ENCODE measurements at regions not wholly inside any gene's neighbourhood (a gene's known extent, or its start where the extent isn't known, plus 50 kb on each side); places are given as distances from the start of the nearest gene placed in this dataset.

DNA sequence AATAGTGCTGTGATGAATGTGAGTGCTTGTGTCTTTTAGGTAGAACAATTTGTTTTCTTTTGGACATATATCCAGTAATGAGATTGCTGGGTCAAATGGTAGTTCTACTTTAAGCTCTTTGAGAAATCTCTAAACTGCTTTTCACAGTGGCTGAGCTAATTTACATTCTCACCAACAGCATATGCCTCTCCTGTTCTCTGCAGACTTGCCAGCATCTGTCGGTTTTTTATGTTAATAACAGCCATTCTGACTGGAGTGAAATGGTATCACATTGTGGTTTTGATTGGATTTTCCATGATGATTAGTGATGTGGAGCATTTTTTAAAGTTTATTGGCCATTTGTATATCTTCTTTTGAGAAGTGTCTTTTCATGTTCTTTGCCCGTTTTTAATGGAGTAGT lies 647.3 kb upstream of the ADAMTS5 start:
- Histone ChIP-seq H3K9me3 (no peaks in the 10 kb centered on the region), H3K36me3 (no peaks in the 10 kb centered on the region), H3K4me3 (no peak overlapping the region), H3K4me1 (ENCODE audit: insufficient read depth) (no peaks in the 10 kb centered on the region), H3K27me3 (no peaks in the 10 kb centered on the region), H3K27ac (no peak overlapping the region)
- no peak for DNase-seq
- no peak for TF ChIP-seq POLR2A (IDR thresholded peaks at IDR 0.05)
- TF ChIP-seq, protein P1, sequence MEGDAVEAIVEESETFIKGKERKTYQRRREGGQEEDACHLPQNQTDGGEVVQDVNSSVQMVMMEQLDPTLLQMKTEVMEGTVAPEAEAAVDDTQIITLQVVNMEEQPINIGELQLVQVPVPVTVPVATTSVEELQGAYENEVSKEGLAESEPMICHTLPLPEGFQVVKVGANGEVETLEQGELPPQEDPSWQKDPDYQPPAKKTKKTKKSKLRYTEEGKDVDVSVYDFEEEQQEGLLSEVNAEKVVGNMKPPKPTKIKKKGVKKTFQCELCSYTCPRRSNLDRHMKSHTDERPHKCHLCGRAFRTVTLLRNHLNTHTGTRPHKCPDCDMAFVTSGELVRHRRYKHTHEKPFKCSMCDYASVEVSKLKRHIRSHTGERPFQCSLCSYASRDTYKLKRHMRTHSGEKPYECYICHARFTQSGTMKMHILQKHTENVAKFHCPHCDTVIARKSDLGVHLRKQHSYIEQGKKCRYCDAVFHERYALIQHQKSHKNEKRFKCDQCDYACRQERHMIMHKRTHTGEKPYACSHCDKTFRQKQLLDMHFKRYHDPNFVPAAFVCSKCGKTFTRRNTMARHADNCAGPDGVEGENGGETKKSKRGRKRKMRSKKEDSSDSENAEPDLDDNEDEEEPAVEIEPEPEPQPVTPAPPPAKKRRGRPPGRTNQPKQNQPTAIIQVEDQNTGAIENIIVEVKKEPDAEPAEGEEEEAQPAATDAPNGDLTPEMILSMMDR (IDR thresholded peaks at IDR 0.05): no peak
- no peak for TF ChIP-seq EP300 (IDR thresholded peaks at IDR 0.05)
- 82 to 90% (median 87%) methylated on average over 2 of the region's 2 CpGs for WGBS, 3 donors
- intact Hi-C loops (cut with DNase I): no loop called here

- DNase-seq: no peak
- TF ChIP-seq POLR2A (IDR thresholded peaks at IDR 0.05) (no peak), EP300 (IDR thresholded peaks at IDR 0.05) (no peak)
- TF ChIP-seq, protein P1 (IDR thresholded peaks at IDR 0.05): no peak
- intact Hi-C loops (cut with DNase I): no loop called here
- Histone ChIP-seq H3K9me3 (no peaks in the 10 kb centered on the region), H3K27ac (no peak overlapping the region), H3K36me3 (no peaks in the 10 kb centered on the region), H3K4me1 (ENCODE audit: insufficient read depth) (no peaks in the 10 kb centered on the region), H3K4me3 (no peak overlapping the region), H3K27me3 (no peaks in the 10 kb centered on the region)
- WGBS, 3 donors: 98% methylated on average over 9 of the region's 9 CpGs
Observed at GRCh38 chr21:27606422-27606821, 639.5 kb upstream of the ADAMTS5 start.

DNA sequence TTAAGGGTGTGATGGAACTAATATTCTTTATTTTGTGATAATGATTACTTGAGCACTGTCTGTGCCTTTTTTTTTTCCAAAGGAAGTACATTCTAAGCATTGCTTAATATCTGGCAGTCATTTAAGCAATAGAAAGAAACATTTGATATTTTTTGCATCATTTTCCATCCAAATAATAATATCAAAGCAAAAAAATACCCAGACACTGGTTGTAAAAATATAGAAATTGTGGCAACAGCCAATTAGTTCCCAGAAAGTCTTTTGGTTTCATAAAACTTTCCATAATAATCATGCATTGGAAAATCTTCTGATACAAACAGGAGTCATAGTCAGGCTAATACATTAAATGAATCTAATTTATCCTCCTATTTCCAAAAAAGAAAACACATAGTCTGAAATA lies 629.3 kb upstream of the ADAMTS5 start:
- no peaks in the 10 kb centered on the region for H3K9me3 ChIP-seq

DNA sequence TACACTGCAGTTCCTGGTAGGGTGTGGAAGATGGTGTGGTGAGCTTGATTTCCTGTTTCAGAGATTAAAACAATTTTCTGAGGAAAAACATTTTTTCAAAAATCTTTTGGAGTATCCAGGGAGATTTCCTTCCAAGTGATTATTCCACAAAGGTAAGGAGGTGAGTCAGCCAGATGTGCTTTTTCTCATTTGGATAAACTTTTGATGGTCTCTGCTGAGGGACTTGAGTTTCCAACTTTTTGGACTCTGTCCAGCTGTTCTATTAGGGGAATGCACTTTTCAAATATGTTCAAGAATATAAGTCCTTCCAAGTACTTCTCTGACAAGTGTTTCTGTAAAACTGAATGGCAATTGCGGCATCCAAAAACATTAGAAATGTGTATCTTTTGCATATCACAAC lies 628.8 kb upstream of the ADAMTS5 start:
- intact Hi-C loops (cut with DNase I): no loop called here
- no peak for DNase-seq
- Histone ChIP-seq H3K9me3 (no peaks in the 10 kb centered on the region), H3K4me3 (no peak overlapping the region), H3K27ac (no peak overlapping the region), H3K36me3 (no peaks in the 10 kb centered on the region), H3K27me3 (no peaks in the 10 kb centered on the region), H3K4me1 (ENCODE audit: insufficient read depth) (no peaks in the 10 kb centered on the region)
- WGBS, 3 donors: 56 to 93% (median 70%) methylated on average over 1 of the region's 1 CpG
- no peak for TF ChIP-seq EP300 (IDR thresholded peaks at IDR 0.05)
- TF ChIP-seq, protein P1 (IDR thresholded peaks at IDR 0.05): no peak
- TF ChIP-seq POLR2A (IDR thresholded peaks at IDR 0.05): no peak

More for the DNA sequence above, 629.3 kb upstream of the ADAMTS5 start:
- no peaks in the 10 kb centered on the region for H3K36me3 ChIP-seq
- intact Hi-C loops (cut with DNase I): no loop called here
- no peak overlapping the region for H3K27ac ChIP-seq
- no peak for DNase-seq
- H3K4me1 ChIP-seq (ENCODE audit: insufficient read depth): no peaks in the 10 kb centered on the region
- no peaks in the 10 kb centered on the region for H3K27me3 ChIP-seq
- TF ChIP-seq, protein P1 (IDR thresholded peaks at IDR 0.05): no peak
- TF ChIP-seq POLR2A (IDR thresholded peaks at IDR 0.05) (no peak), EP300 (IDR thresholded peaks at IDR 0.05) (no peak)
- H3K4me3 ChIP-seq: no peak overlapping the region

DNA sequence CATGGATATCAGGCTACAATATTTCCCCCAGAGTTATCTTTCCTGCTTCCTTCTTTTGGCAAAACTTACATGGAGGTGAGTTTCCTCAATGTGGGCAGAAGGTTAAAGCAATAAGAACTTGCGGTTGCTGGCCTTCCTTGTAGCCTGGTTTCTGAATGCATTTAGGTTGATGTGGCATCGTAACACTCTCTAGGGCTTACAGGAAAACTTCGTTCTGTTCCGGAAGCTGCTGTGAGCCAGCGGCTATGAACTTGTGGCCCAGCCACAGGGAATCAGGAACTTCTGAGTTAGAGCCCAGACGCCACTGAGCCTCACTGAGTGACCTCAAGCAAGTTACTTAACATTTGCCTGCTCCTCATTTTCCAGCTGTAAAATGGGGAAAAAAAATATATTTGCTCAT lies 623.4 kb upstream of the ADAMTS5 start:
- Histone ChIP-seq H3K9me3 (no peaks in the 10 kb centered on the region), H3K27me3 (no peaks in the 10 kb centered on the region), H3K27ac (no peak overlapping the region), H3K36me3 (no peaks in the 10 kb centered on the region), H3K4me3 (no peak overlapping the region), H3K4me1 (ENCODE audit: insufficient read depth) (no peaks in the 10 kb centered on the region)
- WGBS, 3 donors: 57 to 83% (median 57%) methylated on average over 6 of the region's 6 CpGs
- intact Hi-C loops (cut with DNase I): no loop called here
- TF ChIP-seq EP300 (IDR thresholded peaks at IDR 0.05) (no peak), POLR2A (IDR thresholded peaks at IDR 0.05) (no peak)
- TF ChIP-seq, protein P1 (IDR thresholded peaks at IDR 0.05): no peak
- no peak for DNase-seq
